Small intestine (tissue), 7 donors: ENCODE measurements at regions not wholly inside any gene's neighbourhood (a gene's known extent, or its start where the extent isn't known, plus 50 kb on each side); places are given as distances from the start of the nearest gene placed in this dataset.

Source experiments
- DNase-seq, 2 donors: peaks; one replicate each; pipeline versions ENCODE4 v3.0.0 to v3.0.0-alpha.2; 2013
- FAIRE-seq: peaks from 2 replicates; lab custom pipeline; 2012; peaks lifted over from hg19 to GRCh38; lab: Jason Lieb, UNC
- H3K27ac ChIP-seq, 3 donors: one replicate each; pipeline ENCODE4 v1.5.1; 2013; ENCODE audit warnings: low read length in 2 of 3, mild to moderate bottlenecking in 2 of 3, control low read depth in 1 of 3, inconsistent platforms in 1 of 3, low read depth in 1 of 3, moderate library complexity in 1 of 3
- H3K27me3 ChIP-seq, 3 donors: one replicate each; pipeline ENCODE4 v1.6.1; 2013; ENCODE audit warnings: low read length in 3 of 3, inconsistent platforms in 1 of 3; ENCODE audit not compliant: control insufficient read depth in 3 of 3, insufficient read depth in 3 of 3
- H3K36me3 ChIP-seq, 3 donors: one replicate each; pipeline ENCODE4 v1.6.1; 2013; ENCODE audit warnings: low read length in 3 of 3, inconsistent platforms in 1 of 3, low read depth in 1 of 3, mild to moderate bottlenecking in 1 of 3, moderate library complexity in 1 of 3; ENCODE audit not compliant: control insufficient read depth in 3 of 3, insufficient read depth in 2 of 3
- H3K4me1 ChIP-seq, 3 donors: one replicate each; pipeline ENCODE4 v1.6.1; 2013; ENCODE audit warnings: low read length in 2 of 3, inconsistent platforms in 1 of 3, low read depth in 1 of 3, mild to moderate bottlenecking in 1 of 3, moderate library complexity in 1 of 3; ENCODE audit not compliant: control insufficient read depth in 3 of 3, insufficient read depth in 2 of 3
- H3K4me3 ChIP-seq, 3 donors: one replicate each; pipeline ENCODE4 v1.5.1; 2013; ENCODE audit warnings: low read length in 3 of 3, control low read depth in 1 of 3, inconsistent platforms in 1 of 3, low read depth in 1 of 3, mild to moderate bottlenecking in 1 of 3, moderate library complexity in 1 of 3
- H3K9me3 ChIP-seq, 2 donors: one replicate each; pipeline ENCODE4 v1.6.1; 2013; ENCODE audit warnings: low read depth in 1 of 2, low read length in 1 of 2; ENCODE audit not compliant: control insufficient read depth in 2 of 2, insufficient read depth in 1 of 2
- WGBS, 3 donors: extraction: QIAGEN DNeasy Blood & Tissue Kit; methylation state at CpG; one replicate each; pipeline ENCODE4 v1.1.7; 2013; 5-methylcytosine and 5-hydroxymethylcytosine counted together
- donor health status: healthy with polysubstance abuse.
- donor health status: control.
- donor health status: control.
- donor health status: Bipolar disorder and iron deficiency.
- donor health status: healthy.

GRCh38 chr4:54539500-54540029 lies 118.2 kb upstream of the KIT start:
- 11 to 14% (median 11%) methylated on average over 19 to 26 of the region's 26 CpGs for WGBS, 3 donors
- Histone ChIP-seq H3K4me3 (peak overlapping the region in 2 of 3 donors; percentile 32 to 39), H3K4me1 (no peaks in the 10 kb centered on the region), H3K27ac (no peak overlapping the region), H3K27me3 (peaks cover 0 to 10% (median 0%) of the 10 kb centered on the region in 3 donors), H3K9me3 (no peaks in the 10 kb centered on the region), H3K36me3 (no peaks in the 10 kb centered on the region)
- peak; percentile 39 to 57 for DNase-seq
- no peak for FAIRE-seq

- Histone ChIP-seq H3K27me3 (peaks cover 0 to 10% (median 0%) of the 10 kb centered on the region in 3 donors), H3K4me1 (no peaks in the 10 kb centered on the region), H3K27ac (no peak overlapping the region), H3K4me3 (no peak overlapping the region), H3K36me3 (no peaks in the 10 kb centered on the region), H3K9me3 (no peaks in the 10 kb centered on the region)
- FAIRE-seq (no peak), DNase-seq (no peak)
- WGBS, 3 donors: 64 to 74% (median 69%) methylated on average over 2 of the region's 2 CpGs
Measured at GRCh38 chr4:54540931-54541330, 116.8 kb upstream of the KIT start.

- H3K36me3 ChIP-seq: no peaks in the 10 kb centered on the region
- WGBS, 3 donors: 78 to 80% (median 79%) methylated on average over 10 of the region's 10 CpGs
Measured at GRCh38 chr4:54541426-54542118, 116.2 kb upstream of the KIT start.

GRCh38 chr4:54542119-54542438 lies 115.7 kb upstream of the KIT start:
- H3K27ac ChIP-seq: no peak overlapping the region
- DNase-seq (no peak), FAIRE-seq (no peak)
- 58 to 71% (median 67%) methylated on average over 2 of the region's 2 CpGs for WGBS, 3 donors
- H3K9me3 ChIP-seq: no peaks in the 10 kb centered on the region
- H3K27me3 ChIP-seq: peaks cover 0 to 10% (median 0%) of the 10 kb centered on the region in 3 donors
- H3K4me3 ChIP-seq: no peak overlapping the region
- peaks cover 0 to 4% (median under 1%) of the 10 kb centered on the region in 3 donors for H3K4me1 ChIP-seq
- no peaks in the 10 kb centered on the region for H3K36me3 ChIP-seq

More at GRCh38 chr4:54541426-54542118, 116.2 kb upstream of the KIT start:
- Histone ChIP-seq H3K27ac (no peak overlapping the region), H3K27me3 (peaks cover 0 to 10% (median 0%) of the 10 kb centered on the region in 3 donors), H3K9me3 (no peaks in the 10 kb centered on the region), H3K4me1 (no peaks in the 10 kb centered on the region), H3K4me3 (no peak overlapping the region)
- FAIRE-seq (no peak), DNase-seq (no peak)

- Histone ChIP-seq H3K9me3 (no peaks in the 10 kb centered on the region), H3K4me1 (peaks cover 0 to 7% (median 6%) of the 10 kb centered on the region in 3 donors), H3K27ac (no peak overlapping the region), H3K27me3 (peaks cover 0 to 10% (median 0%) of the 10 kb centered on the region in 3 donors), H3K36me3 (no peaks in the 10 kb centered on the region), H3K4me3 (no peak overlapping the region)
- WGBS, 3 donors: 42 to 59% (median 44%) methylated on average over 6 of the region's 6 CpGs
- no peak for FAIRE-seq
- no peak for DNase-seq
Measured at GRCh38 chr4:54542540-54543041, 115.2 kb upstream of the KIT start.

- FAIRE-seq: no peak
- WGBS, 3 donors: 80 to 84% (median 83%) methylated on average over 3 of the region's 3 CpGs
- DNase-seq: no peak
- H3K27ac ChIP-seq: no peak overlapping the region
- H3K4me1 ChIP-seq: peaks cover 0 to 12% (median 7%) of the 10 kb centered on the region in 3 donors
- H3K27me3 ChIP-seq: peaks cover 0 to 10% (median 0%) of the 10 kb centered on the region in 3 donors
- no peak overlapping the region for H3K4me3 ChIP-seq
- H3K9me3 ChIP-seq: no peaks in the 10 kb centered on the region
- no peaks in the 10 kb centered on the region for H3K36me3 ChIP-seq
Measured at GRCh38 chr4:54543088-54543795, 114.5 kb upstream of the KIT start.

GRCh38 chr4:54545663-54546424 lies 111.9 kb upstream of the KIT start:
- Histone ChIP-seq H3K9me3 (no peaks in the 10 kb centered on the region), H3K27ac (no peak overlapping the region), H3K4me3 (no peak overlapping the region), H3K36me3 (no peaks in the 10 kb centered on the region), H3K27me3 (no peaks in the 10 kb centered on the region), H3K4me1 (peaks cover 0 to 13% (median 7%) of the 10 kb centered on the region in 3 donors)
- 85 to 93% (median 89%) methylated on average over 4 of the region's 4 CpGs for WGBS, 3 donors
- DNase-seq: no peak
- no peak for FAIRE-seq
